MCF 10A (cell line): ENCODE measurements at regions not wholly inside any gene's neighbourhood (a gene's known extent, or its start where the extent isn't known, plus 50 kb on each side); places are given as distances from the start of the nearest gene placed in this dataset.
"Not testable (repeated sequence)": the region's sequence is repeated elsewhere in the genome, so short reads cannot be mapped to it uniquely, and the experiment has no call there.

Experiments used
- BruUV-seq: library from RNA; stranded (reverse); fragments of 400-500 nt; replicated peaks from 2 replicates; lab custom pipeline; 2021; lab: Mats Ljungman, UMichigan
- CTCF ChIA-PET: fragments of 300-600 bp; sonication (Branson Sonifier 250); formaldehyde crosslinking; extraction: SDS; loops from one replicate; lab custom pipeline; 2021; ENCODE audit warnings: antibody characterized with exemption, inconsistent platforms; lab: Yijun Ruan, JAX
- POLR2A ChIA-PET: fragments of 300-600, 350-650 bp; sonication (Branson Sonifier 250); formaldehyde crosslinking; extraction: SDS; loops from one replicate; lab custom pipeline; 2020; ENCODE audit warnings: antibody characterized with exemption, inconsistent platforms; lab: Yijun Ruan, JAX
- DNase-seq: peaks from one replicate; pipeline ENCODE4 v3.0.0-alpha.2; 2018; ENCODE audit not compliant: unreplicated experiment
- H3K27ac Mint-ChIP-seq: one replicate; pipeline ENCODE4 v1.8.0; 2022; ENCODE audit warnings: mild to moderate bottlenecking, low read depth, mixed read lengths; ENCODE audit not compliant: unreplicated experiment
- H3K27me3 Mint-ChIP-seq: one replicate; pipeline ENCODE4 v1.8.0; 2022; ENCODE audit warnings: mixed read lengths; ENCODE audit not compliant: insufficient read depth, unreplicated experiment
- H3K36me3 Mint-ChIP-seq: one replicate; pipeline ENCODE4 v1.8.0; 2022; ENCODE audit warnings: mild to moderate bottlenecking, moderate library complexity, mixed read lengths; ENCODE audit not compliant: insufficient read depth, unreplicated experiment
- H3K4me1 Mint-ChIP-seq: one replicate; pipeline ENCODE4 v1.8.0; 2022; ENCODE audit warnings: mixed read lengths; ENCODE audit not compliant: insufficient read depth, unreplicated experiment
- H3K4me3 Mint-ChIP-seq: one replicate; pipeline ENCODE4 v1.8.0; 2022; ENCODE audit warnings: mild to moderate bottlenecking, moderate library complexity, mixed read lengths; ENCODE audit not compliant: unreplicated experiment
- H3K9me3 Mint-ChIP-seq: one replicate; pipeline ENCODE4 v1.8.0; 2022; ENCODE audit warnings: mixed read lengths; ENCODE audit not compliant: unreplicated experiment
- CTCF ChIP-seq: fragments of 200-600 bp; IDR thresholded peaks from one replicate; pipeline ENCODE4 v1.8.0; 2022; ENCODE audit warnings: antibody characterized with exemption, mild to moderate bottlenecking; ENCODE audit not compliant: unreplicated experiment
- intact Hi-C: fragments of 100-400 bp; cut with micrococcal nuclease; formaldehyde crosslinking; loops from 2 replicates; pipeline ENCODE4 v1.14.1; 2022

- Mint-ChIP-seq H3K4me3 (no peak overlapping the region), H3K9me3 (peaks cover 7% of the 10 kb centered on the region), H3K27ac (no peak overlapping the region), H3K27me3 (no peaks in the 10 kb centered on the region), H3K4me1 (peaks cover 5% of the 10 kb centered on the region), H3K36me3 (no peaks in the 10 kb centered on the region)
- BruUV-seq = no TSS peak
- CTCF ChIA-PET = interaction anchor here (0.7 to 3.0 kb wide), 6 partner anchors 10 to 562 kb away, joined by 3 to 16 read pairs (median 8); no protein-coding TSS in a partner anchor
- TF ChIP-seq CTCF = no peak
- no peak for DNase-seq
- intact Hi-C loops = loop anchor here (10.0 kb wide), 1 partner anchor 1190 kb away; no protein-coding TSS in a partner anchor
- POLR2A ChIA-PET = interaction anchor here (0.7 kb wide), 1 partner anchor 43 kb away, joined by 3 read pairs; no protein-coding TSS in a partner anchor
These were observed 58.3 kb upstream of the ARL4C start for GRCh38 chr2:234555161-234555560.

- not testable (repeated sequence) for H3K27ac Mint-ChIP-seq, H3K9me3 Mint-ChIP-seq, H3K27me3 Mint-ChIP-seq, H3K36me3 Mint-ChIP-seq, BruUV-seq, H3K4me1 Mint-ChIP-seq, H3K4me3 Mint-ChIP-seq, DNase-seq
- intact Hi-C loops = loop anchor here (10.0 kb wide), 1 partner anchor 1192 kb away; no protein-coding TSS in a partner anchor
- POLR2A ChIA-PET = interaction anchor here (0.7 kb wide), 2 partner anchors 287 to 409 kb away, joined by 3 read pairs; no protein-coding TSS in a partner anchor
- CTCF ChIA-PET = interaction anchor here (1.3 to 1.4 kb wide), 3 partner anchors 8 to 562 kb away, joined by 5 to 7 read pairs (median 5); no protein-coding TSS in a partner anchor
These were observed 56.3 kb upstream of the ARL4C start for GRCh38 chr2:234553223-234553622.

GRCh38 chr2:234550511-234551107, 53.7 kb upstream of the ARL4C start:
- peaks cover 7% of the 10 kb centered on the region for H3K9me3 Mint-ChIP-seq
- H3K27ac Mint-ChIP-seq = no peak overlapping the region
- H3K4me3 Mint-ChIP-seq = no peak overlapping the region
- TF ChIP-seq CTCF = peak; percentile 90
- peak; percentile 77 for DNase-seq
- peaks cover 5% of the 10 kb centered on the region for H3K4me1 Mint-ChIP-seq
- H3K27me3 Mint-ChIP-seq = no peaks in the 10 kb centered on the region
- ChIA-PET CTCF (interaction anchor here (0.6 to 2.3 kb wide), 14 partner anchors 15 to 1033 kb away, joined by 3 to 30 read pairs (median 4); no protein-coding TSS in a partner anchor), POLR2A (interaction anchor here (1.4 kb wide), 1 partner anchor 557 kb away, joined by 4 read pairs; no protein-coding TSS in a partner anchor)
- BruUV-seq = no TSS peak
- intact Hi-C loops = loop anchor here (1.0 to 10.0 kb wide), 5 partner anchors 402 to 1194 kb away; partner anchors contain the start of gene SH3BP4
- H3K36me3 Mint-ChIP-seq = no peaks in the 10 kb centered on the region

- intact Hi-C loops = loop anchor here (1.0 to 10.0 kb wide), 5 partner anchors 403 to 1195 kb away; partner anchors contain the start of gene SH3BP4
- BruUV-seq = no TSS peak
- Mint-ChIP-seq H3K9me3 (peaks cover 4% of the 10 kb centered on the region), H3K27ac (no peak overlapping the region), H3K36me3 (no peaks in the 10 kb centered on the region), H3K4me3 (no peak overlapping the region), H3K4me1 (peaks cover 5% of the 10 kb centered on the region), H3K27me3 (no peaks in the 10 kb centered on the region)
- DNase-seq = no peak
- CTCF ChIA-PET = interaction anchor here (0.8 to 3.7 kb wide), 3 partner anchors 556 to 567 kb away, joined by 3 to 27 read pairs (median 25); no protein-coding TSS in a partner anchor
- TF ChIP-seq CTCF = no peak
- POLR2A ChIA-PET = no interaction called here
These were observed 53.2 kb upstream of the ARL4C start for GRCh38 chr2:234550056-234550455.
